NB4 (cell line): ENCODE measurements at regions not wholly inside any gene's neighbourhood (a gene's known extent, or its start where the extent isn't known, plus 50 kb on each side); places are given as distances from the start of the nearest gene placed in this dataset.
A peak's percentile ranks its signal among the peaks of the same experiment; 100 is the strongest.

ENCODE experiments used
- DNase-seq: peaks from one replicate; pipeline ENCODE4 v3.0.0; 2010; ENCODE audit warnings: low read depth
- H3K4me3 ChIP-seq: one replicate; pipeline ENCODE4 v1.5.1; 2011; ENCODE audit warnings: mild to moderate bottlenecking, low read depth, low read length, moderate library complexity
- CTCF ChIP-seq: IDR thresholded peaks from one replicate; pipeline ENCODE4 v1.5.1; 2012; ENCODE audit warnings: low read depth, low read length
- MAX ChIP-seq: IDR thresholded peaks from 2 replicates; pipeline ENCODE4 v1.6.1; 2011; ENCODE audit warnings: low read depth, low read length
- MYC ChIP-seq: IDR thresholded peaks from 2 replicates; pipeline ENCODE4 v1.6.1; 2011; ENCODE audit warnings: low read depth, low read length
- POLR2A ChIP-seq: IDR thresholded peaks from 2 replicates; pipeline ENCODE4 v1.6.1; 2011; ENCODE audit warnings: mild to moderate bottlenecking; ENCODE audit not compliant: insufficient read length; ENCODE audit errors: extremely low read depth

GRCh38 chr18:34339155-34339554, 114.4 kb upstream of the NOL4 start:
- no peak overlapping the region for H3K4me3 ChIP-seq
- no peak for DNase-seq

GRCh38 chr18:34342960-34343359, 118.2 kb upstream of the NOL4 start:
- no peak for TF ChIP-seq CTCF
- no peak for TF ChIP-seq MYC
- no peak for TF ChIP-seq MAX
- no peak for TF ChIP-seq POLR2A
- no peak overlapping the region for H3K4me3 ChIP-seq
- DNase-seq = no peak

More at GRCh38 chr18:34339155-34339554, 114.4 kb upstream of the NOL4 start:
- TF ChIP-seq CTCF (no peak), MAX (no peak), POLR2A (no peak), MYC (no peak)

- no peak for TF ChIP-seq MAX
- no peak for TF ChIP-seq MYC
- TF ChIP-seq CTCF = no peak
- no peak for TF ChIP-seq POLR2A
- no peak for DNase-seq
- no peak overlapping the region for H3K4me3 ChIP-seq
These were observed 121.0 kb upstream of the NOL4 start for GRCh38 chr18:34345738-34346137.

GRCh38 chr18:34350778-34351177, 126.1 kb upstream of the NOL4 start:
- TF ChIP-seq POLR2A = no peak
- TF ChIP-seq MYC = no peak
- TF ChIP-seq MAX = no peak
- TF ChIP-seq CTCF = no peak
- no peak overlapping the region for H3K4me3 ChIP-seq
- DNase-seq = no peak

- TF ChIP-seq MAX (no peak), MYC (no peak), POLR2A (no peak), CTCF (no peak)
- DNase-seq = peak; percentile 1
- H3K4me3 ChIP-seq = no peak overlapping the region
These were observed 127.9 kb upstream of the NOL4 start for GRCh38 chr18:34352385-34353163.

- H3K4me3 ChIP-seq = no peak overlapping the region
- no peak for TF ChIP-seq MYC
- TF ChIP-seq CTCF = no peak
- no peak for DNase-seq
These were observed 129.6 kb upstream of the NOL4 start for GRCh38 chr18:34354351-34354750.
